Stomach (tissue), 4 donors: ENCODE measurements at regions not wholly inside any gene's neighbourhood (a gene's known extent, or its start where the extent isn't known, plus 50 kb on each side); places are given as distances from the start of the nearest gene placed in this dataset.

Experiments
- EP300 ChIP-seq: sonication (generic); formaldehyde crosslinking; IDR thresholded peaks from one replicate; pipeline ENCODE4 v1.6.1; 2017; ENCODE audit warnings: antibody characterized with exemption
- POLR2A ChIP-seq, 4 donors: fragments of 450-650 bp; IDR thresholded peaks; one replicate each; pipeline ENCODE4 v1.6.1; 2016; ENCODE audit warnings: antibody characterized with exemption in 4 of 4, control low read depth in 2 of 4, mild to moderate bottlenecking in 1 of 4, moderate library complexity in 1 of 4
- POLR2AphosphoS5 ChIP-seq, 3 donors: sonication (generic); formaldehyde crosslinking; IDR thresholded peaks; one replicate each; pipeline ENCODE4 v1.6.1; 2016; ENCODE audit warnings: antibody characterized with exemption in 3 of 3
- TF ChIP-seq, protein P1 (sequence below), 7 experiments: fragments of 450-650 bp in 4 of 7; fragments of 200-600 bp in 3 of 7; sonication (generic) in 3 of 7; IDR thresholded peaks; one replicate each; pipeline ENCODE4 v1.5.1; 2016 to 2019; ENCODE audit warnings: antibody characterized with exemption in 7 of 7, control low read depth in 2 of 7, mild to moderate bottlenecking in 1 of 7

DNA sequence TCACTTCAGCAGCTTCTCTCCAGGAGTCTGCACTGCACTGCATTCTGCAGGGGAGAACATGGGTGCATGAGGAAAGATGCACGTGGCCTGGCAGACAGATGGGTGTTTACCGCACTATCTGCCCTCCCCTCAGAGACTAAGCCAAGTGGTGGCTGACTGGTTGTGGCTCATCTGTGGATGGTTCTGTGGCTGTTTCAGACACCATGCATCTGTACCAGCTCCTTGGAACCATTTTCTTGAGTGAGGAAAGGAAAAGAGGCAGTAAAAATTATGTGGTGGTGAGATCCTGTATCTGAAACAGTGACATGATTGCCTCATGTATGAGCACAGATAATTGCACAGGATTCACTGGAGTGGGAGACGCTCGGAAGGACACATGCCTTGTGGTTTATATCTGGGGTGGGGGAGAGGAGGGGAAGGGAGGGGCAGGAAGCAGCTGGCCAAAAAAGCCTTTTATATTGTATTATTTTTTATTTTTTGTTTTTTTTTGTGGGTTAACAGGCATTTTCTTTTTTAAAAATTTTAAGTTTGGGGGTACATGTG lies 161.7 kb downstream of the ERMARD start:
- TF ChIP-seq, protein P1, sequence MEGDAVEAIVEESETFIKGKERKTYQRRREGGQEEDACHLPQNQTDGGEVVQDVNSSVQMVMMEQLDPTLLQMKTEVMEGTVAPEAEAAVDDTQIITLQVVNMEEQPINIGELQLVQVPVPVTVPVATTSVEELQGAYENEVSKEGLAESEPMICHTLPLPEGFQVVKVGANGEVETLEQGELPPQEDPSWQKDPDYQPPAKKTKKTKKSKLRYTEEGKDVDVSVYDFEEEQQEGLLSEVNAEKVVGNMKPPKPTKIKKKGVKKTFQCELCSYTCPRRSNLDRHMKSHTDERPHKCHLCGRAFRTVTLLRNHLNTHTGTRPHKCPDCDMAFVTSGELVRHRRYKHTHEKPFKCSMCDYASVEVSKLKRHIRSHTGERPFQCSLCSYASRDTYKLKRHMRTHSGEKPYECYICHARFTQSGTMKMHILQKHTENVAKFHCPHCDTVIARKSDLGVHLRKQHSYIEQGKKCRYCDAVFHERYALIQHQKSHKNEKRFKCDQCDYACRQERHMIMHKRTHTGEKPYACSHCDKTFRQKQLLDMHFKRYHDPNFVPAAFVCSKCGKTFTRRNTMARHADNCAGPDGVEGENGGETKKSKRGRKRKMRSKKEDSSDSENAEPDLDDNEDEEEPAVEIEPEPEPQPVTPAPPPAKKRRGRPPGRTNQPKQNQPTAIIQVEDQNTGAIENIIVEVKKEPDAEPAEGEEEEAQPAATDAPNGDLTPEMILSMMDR (IDR thresholded peaks at IDR 0.05): no peak
- no peak for TF ChIP-seq POLR2AphosphoS5 (IDR thresholded peaks at IDR 0.05)
- no peak for TF ChIP-seq POLR2A (IDR thresholded peaks at IDR 0.05)
- TF ChIP-seq EP300: no peak
